DMS153 (cell line): ENCODE measurements at regions not wholly inside any gene's neighbourhood (a gene's known extent, or its start where the extent isn't known, plus 50 kb on each side); places are given as distances from the start of the nearest gene placed in this dataset.

Experiments
- DNase-seq: peaks from one replicate; lab custom pipeline; 2025; lab: John Stamatoyannopoulos, UW

GRCh38 chr2:43032213-43033015, 194.0 kb downstream of the ZFP36L2 start:
- DNase-seq, result peak; percentile 46

- DNase-seq, result no peak
Observed at GRCh38 chr2:43031471-43032212, 194.8 kb downstream of the ZFP36L2 start.

GRCh38 chr2:43030551-43031307, 195.7 kb downstream of the ZFP36L2 start:
- DNase-seq, result no peak

- DNase-seq, result no peak
Observed at GRCh38 chr2:43029186-43029585, 197.2 kb downstream of the ZFP36L2 start.

GRCh38 chr2:43028188-43028587, 198.2 kb downstream of the ZFP36L2 start:
- DNase-seq, result no peak

- no peak for DNase-seq
Observed at GRCh38 chr2:43027097-43027873, 199.1 kb downstream of the ZFP36L2 start.

GRCh38 chr2:43026426-43027096, 199.8 kb downstream of the ZFP36L2 start:
- no peak for DNase-seq

GRCh38 chr2:43025709-43026295, 200.6 kb downstream of the ZFP36L2 start:
- no peak for DNase-seq

- DNase-seq, result no peak
Observed at GRCh38 chr2:43024515-43025011, 201.8 kb downstream of the ZFP36L2 start.

- DNase-seq, result no peak
Observed at GRCh38 chr2:43023791-43024514, 202.5 kb downstream of the ZFP36L2 start.

- DNase-seq, result no peak
Observed at GRCh38 chr2:43022896-43023295, 203.5 kb downstream of the ZFP36L2 start.

- no peak for DNase-seq
Observed at GRCh38 chr2:43021791-43022509, 204.5 kb downstream of the ZFP36L2 start.

GRCh38 chr2:43020990-43021669, 205.3 kb downstream of the ZFP36L2 start:
- no peak for DNase-seq

- DNase-seq, result no peak
Observed at GRCh38 chr2:43020296-43020695, 206.1 kb downstream of the ZFP36L2 start.

GRCh38 chr2:43019536-43020183, 206.7 kb downstream of the ZFP36L2 start:
- no peak for DNase-seq

- DNase-seq, result no peak
Observed at GRCh38 chr2:43019025-43019367, 207.4 kb downstream of the ZFP36L2 start.

- no peak for DNase-seq
Observed at GRCh38 chr2:43018179-43019024, 208.0 kb downstream of the ZFP36L2 start.
